Activated CD8-positive, alpha-beta memory T cell treated with anti-CD3 and anti-CD28 coated beads, Interleukin-2, amount 50 U/mL, for 4 hours (primary cell): ENCODE measurements at regions not wholly inside any gene's neighbourhood (a gene's known extent, or its start where the extent isn't known, plus 50 kb on each side); places are given as distances from the start of the nearest gene placed in this dataset.

Experiments
- DNase-seq: peaks from one replicate; pipeline ENCODE4 v3.0.0-alpha.2; 2020

GRCh38 chr10:44477046-44477425 is 92.1 kb upstream of the CXCL12 start:
- no peak for DNase-seq

DNA sequence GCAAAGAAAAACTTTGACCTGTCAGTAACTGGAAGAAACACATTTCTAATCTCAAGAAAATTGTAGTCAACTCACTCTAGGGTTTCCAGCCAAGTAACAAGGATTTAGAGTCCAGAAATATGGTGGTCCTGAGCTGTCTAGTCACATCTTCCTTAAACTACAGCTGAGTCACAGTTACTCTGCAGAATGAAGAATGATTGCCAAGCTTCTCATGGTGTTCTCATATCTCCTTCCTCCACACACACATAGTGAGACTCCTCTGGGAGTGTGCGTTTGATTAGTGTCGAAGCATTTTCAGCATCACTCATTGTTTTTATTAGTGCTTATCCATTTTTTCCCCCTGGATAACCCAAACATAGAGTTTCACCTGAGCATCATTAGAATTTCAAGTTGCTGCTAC is 93.1 kb upstream of the CXCL12 start:
- DNase-seq, result no peak

DNA sequence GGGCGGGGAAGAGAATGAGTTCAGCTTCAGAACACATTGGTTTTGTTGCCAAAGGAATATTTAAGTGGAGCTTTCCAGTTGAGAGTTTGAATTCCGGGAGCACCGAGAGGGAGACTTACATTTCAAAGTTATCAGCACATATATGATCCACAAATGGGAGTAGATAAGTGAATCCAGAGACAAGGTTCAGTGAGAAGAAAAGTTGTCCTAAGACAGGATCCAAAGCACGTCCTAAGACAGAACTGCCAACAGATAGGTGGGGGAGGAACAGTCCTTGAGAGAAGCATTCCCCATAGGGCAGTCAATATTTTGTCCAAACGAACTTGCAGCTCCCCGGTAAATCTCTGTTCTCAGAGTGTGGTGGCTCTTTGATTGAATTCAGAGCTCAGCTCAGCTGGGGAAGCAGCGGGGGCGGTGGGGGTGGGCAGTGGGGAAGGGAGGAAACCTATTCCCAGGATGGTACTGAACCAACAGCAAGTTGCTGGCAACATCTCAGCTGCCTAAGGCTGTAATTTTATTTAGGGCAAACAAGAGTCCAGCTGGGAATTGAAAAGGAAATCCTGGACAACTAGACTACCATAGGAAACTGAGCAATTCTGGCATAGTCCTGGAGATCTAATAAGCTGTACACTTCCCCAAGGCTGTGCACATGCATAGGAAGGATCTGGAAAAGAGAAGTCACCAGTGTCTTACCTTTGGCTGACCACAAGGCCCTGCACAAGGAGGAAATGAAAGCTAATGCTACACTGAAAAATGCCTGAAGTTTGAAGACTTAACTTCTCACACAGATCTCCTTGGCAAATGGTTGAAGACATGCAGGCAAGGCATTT is 94.2 kb upstream of the CXCL12 start:
- DNase-seq, result no peak

DNA sequence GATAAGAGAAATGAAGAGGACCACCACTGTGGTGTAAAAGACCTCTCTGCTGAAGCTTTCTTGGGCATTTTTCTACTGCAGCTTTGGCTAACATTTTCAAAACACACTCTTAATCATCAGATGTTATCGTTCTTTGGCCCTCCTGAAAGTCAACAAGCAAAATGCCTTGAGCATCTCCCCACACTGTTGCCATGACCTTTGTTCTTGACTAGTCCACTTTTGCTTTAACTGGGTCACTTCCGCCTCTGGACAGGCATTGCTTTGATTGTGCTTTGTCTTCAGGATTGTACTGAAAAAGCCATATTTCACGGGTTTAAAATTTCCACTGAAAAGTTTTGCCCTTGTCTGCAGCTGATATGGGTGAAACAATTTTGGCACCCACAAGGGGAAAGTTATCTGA is 107.8 kb upstream of the CXCL12 start:
- no peak for DNase-seq

- no peak for DNase-seq
Observed at GRCh38 chr10:44498222-44498621, 113.3 kb upstream of the CXCL12 start.

DNA sequence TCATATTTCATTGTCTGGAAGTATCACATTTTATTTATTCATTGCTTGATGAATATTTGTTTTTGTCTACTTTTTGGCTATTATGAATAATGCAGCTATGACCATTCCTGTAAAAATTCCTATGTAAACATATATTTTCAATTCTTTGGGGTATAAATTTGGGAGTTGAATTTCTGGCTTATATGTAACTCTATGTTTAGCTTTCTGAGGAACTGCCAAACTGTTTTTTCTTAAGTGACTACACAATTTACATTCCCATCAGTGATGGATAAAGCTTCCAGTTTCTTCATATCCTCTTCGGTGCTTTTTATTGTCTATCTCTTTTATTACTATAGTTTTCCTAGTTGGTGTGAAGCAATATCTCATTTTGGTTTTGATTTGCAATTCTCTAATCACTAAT is 115.6 kb upstream of the CXCL12 start:
- no peak for DNase-seq

GRCh38 chr10:44506386-44506785 is 121.5 kb upstream of the CXCL12 start:
- no peak for DNase-seq

GRCh38 chr10:44510379-44511115 is 125.7 kb upstream of the CXCL12 start:
- DNase-seq, result no peak

GRCh38 chr10:44511166-44511565 is 126.3 kb upstream of the CXCL12 start:
- DNase-seq, result no peak

GRCh38 chr10:44511601-44512000 is 126.7 kb upstream of the CXCL12 start:
- no peak for DNase-seq

DNA sequence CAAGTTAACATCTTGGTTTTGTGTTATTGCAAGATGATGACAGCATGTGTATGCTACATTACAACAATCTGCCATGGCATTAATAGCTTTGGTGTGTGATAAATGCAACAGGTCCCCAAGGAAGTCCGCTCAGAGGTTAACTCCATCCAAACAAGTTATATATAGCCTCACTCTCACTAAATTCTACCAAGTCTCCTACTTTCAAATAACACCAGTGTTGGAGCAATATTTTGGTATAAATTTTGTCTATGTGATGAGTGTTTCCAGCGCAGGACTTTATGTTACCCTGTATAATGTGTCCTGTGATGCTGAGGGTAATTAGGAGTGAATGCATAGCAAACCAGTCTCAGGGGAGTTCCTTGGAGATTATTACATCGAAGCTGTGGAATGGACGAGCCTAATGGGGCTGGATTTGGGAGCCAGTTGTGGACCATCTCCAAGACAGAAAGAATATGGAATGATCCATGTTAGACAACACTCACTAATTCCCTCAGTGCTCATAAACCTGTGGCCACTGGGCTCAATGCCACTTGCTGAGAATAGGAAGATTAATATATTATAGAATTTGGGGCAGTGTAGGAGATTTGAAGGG is 127.6 kb upstream of the CXCL12 start:
- DNase-seq, result no peak

- DNase-seq, result no peak
Observed at GRCh38 chr10:44513591-44513990, 128.7 kb upstream of the CXCL12 start.

- no peak for DNase-seq
Observed at GRCh38 chr10:44516891-44517290, 132.0 kb upstream of the CXCL12 start.

DNA sequence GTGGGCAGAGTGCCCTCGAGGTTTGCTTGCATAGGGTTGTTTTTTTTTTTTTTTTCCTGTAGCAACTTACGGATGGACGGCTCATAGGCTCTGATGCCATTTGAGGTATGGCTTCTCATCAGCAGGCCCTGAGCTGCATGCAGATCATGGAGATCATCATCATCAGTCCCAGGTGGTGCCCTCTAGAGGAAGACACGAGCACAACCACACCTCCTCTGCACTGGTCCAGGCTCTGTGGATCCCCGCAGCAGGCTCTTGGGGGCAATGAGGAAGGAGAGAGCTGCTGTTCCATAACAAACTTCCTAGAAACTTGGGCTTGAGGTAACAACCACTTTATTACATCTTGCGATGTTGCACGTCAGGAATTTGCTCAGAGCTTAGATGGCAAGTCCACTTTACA is 132.7 kb upstream of the CXCL12 start:
- no peak for DNase-seq

- DNase-seq, result no peak
Observed at GRCh38 chr10:44519361-44519760, 134.5 kb upstream of the CXCL12 start.

DNA sequence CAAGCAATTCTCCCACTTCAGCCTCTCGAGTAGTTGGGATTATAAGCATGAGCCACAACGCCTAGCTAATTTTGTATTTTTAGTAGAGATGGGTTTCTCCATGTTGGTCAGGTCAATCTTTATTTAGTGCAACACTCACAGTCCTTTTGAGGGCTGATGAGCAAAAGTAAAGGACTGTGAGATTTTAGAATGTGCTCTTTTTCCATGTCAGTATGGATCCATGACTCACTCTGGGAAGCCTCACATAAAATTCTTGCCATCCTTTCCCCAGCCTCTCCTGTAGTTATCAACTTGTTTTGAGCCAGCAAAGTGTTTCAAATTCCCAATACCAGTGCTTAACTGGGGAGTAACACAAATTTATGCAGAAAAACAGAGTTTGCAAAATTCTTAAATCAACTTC is 135.8 kb upstream of the CXCL12 start:
- DNase-seq, result no peak

- DNase-seq, result no peak
Observed at GRCh38 chr10:44539178-44539577, 154.3 kb upstream of the CXCL12 start.

GRCh38 chr10:44552726-44553125 is 167.8 kb upstream of the CXCL12 start:
- no peak for DNase-seq

DNA sequence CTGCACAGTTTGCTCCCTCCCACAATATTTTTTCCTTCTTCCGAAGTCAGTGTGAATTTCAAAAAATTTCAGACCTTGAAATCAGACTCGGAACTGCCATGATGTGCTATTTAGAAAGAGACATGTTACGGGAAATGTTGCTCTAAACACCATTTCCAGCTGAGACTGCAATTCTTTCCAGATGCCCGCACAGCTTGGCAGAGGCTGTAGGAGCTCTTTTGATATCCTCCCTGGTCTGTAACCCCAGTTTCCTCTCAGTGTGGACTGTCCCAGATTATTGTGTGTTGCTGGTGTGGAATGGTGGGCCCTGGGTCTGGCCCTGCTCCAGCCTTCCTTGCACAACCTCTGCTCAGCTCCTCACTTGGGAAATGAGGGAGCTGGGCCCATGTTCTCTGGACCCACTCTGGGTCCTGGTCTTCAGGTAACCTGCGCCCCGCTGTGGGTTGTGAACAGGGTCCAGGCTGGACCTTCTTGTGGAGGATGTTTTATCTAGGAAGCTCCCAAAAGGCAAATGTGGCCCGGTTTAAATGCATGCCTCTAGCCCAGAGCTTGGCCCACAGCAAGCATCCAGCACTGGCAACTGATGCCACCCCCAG is 172.8 kb upstream of the CXCL12 start:
- DNase-seq, result no peak

- no peak for DNase-seq
Observed at GRCh38 chr10:44558521-44558920, 173.6 kb upstream of the CXCL12 start.

DNA sequence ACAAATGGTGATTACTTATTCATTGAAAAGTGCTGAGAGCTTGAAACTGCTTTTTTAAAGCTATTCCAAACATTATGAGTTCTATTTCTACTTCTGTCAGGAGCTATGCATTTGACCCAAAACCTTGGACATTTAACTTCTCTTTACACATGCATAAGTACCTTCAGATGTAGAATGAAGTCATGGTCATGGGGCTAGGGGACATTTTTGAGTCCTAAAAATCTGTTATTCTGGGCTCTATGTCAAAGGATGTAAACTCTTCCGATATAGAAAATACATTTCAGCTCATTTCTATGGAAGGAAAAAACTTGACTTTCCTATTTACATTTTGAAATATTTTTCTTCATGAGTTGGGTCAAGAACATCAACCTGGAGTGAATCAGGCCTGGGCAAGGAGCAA is 179.5 kb upstream of the CXCL12 start:
- no peak for DNase-seq

DNA sequence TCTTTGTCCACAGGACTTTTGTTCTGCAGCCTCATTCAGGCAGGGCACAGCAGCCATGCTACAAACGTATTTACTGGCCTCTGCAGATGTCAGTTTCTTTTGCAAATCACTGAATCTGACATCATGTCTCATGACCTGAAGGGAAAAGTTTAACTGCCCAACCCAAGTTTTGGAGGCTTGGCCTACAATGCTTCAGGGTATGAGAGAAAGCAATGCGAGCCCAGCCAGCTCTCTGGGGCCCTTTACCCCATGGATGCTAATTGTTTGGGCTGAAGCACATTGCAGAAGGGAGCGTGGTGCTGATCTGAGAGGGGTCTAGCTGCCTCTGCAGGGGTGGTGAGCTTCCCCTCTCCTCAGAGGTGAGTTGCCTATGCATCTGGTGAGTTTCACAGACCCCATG is 179.9 kb upstream of the CXCL12 start:
- DNase-seq, result no peak

GRCh38 chr10:44566786-44567185 is 181.9 kb upstream of the CXCL12 start:
- no peak for DNase-seq

DNA sequence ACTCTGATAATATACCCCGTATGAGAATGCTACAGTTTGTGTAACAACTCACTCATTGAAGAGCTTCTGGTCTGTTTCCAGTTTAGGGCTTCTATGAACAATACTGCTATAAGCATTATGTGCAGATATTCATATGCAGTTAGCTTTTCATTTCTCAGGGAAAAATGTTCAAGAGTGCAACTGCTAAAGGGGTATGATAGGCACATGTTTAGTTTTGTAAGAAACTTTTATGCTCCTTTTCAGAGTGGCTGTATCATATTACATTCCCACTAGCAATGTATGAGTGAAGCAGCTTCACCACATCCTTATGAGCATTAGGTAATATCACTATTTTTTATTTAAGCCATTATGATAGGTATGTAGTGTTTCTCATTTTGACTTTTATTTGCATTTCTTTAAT is 182.6 kb upstream of the CXCL12 start:
- no peak for DNase-seq
